Panc1 (cell line): ENCODE measurements at regions not wholly inside any gene's neighbourhood (a gene's known extent, or its start where the extent isn't known, plus 50 kb on each side); places are given as distances from the start of the nearest gene placed in this dataset.

ENCODE experiments used
- ATAC-seq: fragments of 200-7000 bp; cut with Tn5 transposase; 2 replicates; pipeline ENCODE4 v1.9.1; 2020; ENCODE audit warnings: mild to moderate bottlenecking, moderate library complexity
- BruUV-seq: library from RNA; stranded (reverse); fragments of 400-500 nt; replicated peaks from 2 replicates; lab custom pipeline; 2021; lab: Mats Ljungman, UMichigan
- CTCF ChIA-PET: fragments of 300-600 bp; sonication (Branson Sonifier 250); formaldehyde crosslinking; loops from one replicate; lab custom pipeline; 2022; ENCODE audit warnings: antibody characterized with exemption; lab: Charles Lee
- POLR2A ChIA-PET: fragments of 300-600 bp; sonication (Branson Sonifier 250); formaldehyde crosslinking; loops from one replicate; lab custom pipeline; 2022; ENCODE audit warnings: antibody characterized with exemption; lab: Charles Lee
- DNase-seq: peaks from one replicate; pipeline ENCODE4 v3.0.0-alpha.2; 2010; ENCODE audit warnings: low read depth, low spot score
- H3K27ac ChIP-seq: 2 replicates; pipeline ENCODE4 v1.5.1; 2011; ENCODE audit warnings: mild to moderate bottlenecking, low read length, inconsistent platforms
- H3K27me3 ChIP-seq: fragments of 200-500 bp; sonication (Bioruptor generic); 2 replicates; pipeline ENCODE4 v1.6.0; 2014; ENCODE audit warnings: low read length, inconsistent platforms; ENCODE audit not compliant: control insufficient read depth, insufficient read depth
- H3K36me3 ChIP-seq: fragments of 200-500 bp; sonication (Bioruptor generic); 2 replicates; pipeline ENCODE4 v1.5.1; 2014; ENCODE audit warnings: inconsistent platforms, mild to moderate bottlenecking, low read length, moderate library complexity; ENCODE audit not compliant: control insufficient read depth, insufficient read depth
- H3K4me1 ChIP-seq: 2 replicates; pipeline ENCODE4 v1.5.1; 2011; ENCODE audit warnings: inconsistent platforms, mild to moderate bottlenecking, low read length, moderate library complexity; ENCODE audit not compliant: control insufficient read depth, insufficient read depth
- H3K4me3 ChIP-seq, 2 experiments: 2 replicates each; pipeline ENCODE4 v1.5.1; 2011 to 2012; ENCODE audit warnings: low read depth in 2 of 2, low read length in 2 of 2, mild to moderate bottlenecking in 2 of 2, inconsistent platforms in 1 of 2, moderate library complexity in 1 of 2
- H3K9me3 ChIP-seq: fragments of 200-500 bp; sonication (Bioruptor generic); 2 replicates; pipeline ENCODE4 v1.5.1; 2014; ENCODE audit warnings: low read depth, mild to moderate bottlenecking, inconsistent platforms, low read length, moderate library complexity; ENCODE audit not compliant: control insufficient read depth, insufficient read depth
- CTCF ChIP-seq: fragments of 450-650 bp; IDR thresholded peaks from 2 replicates; pipeline ENCODE4 v1.5.1; 2017; ENCODE audit warnings: mild to moderate bottlenecking
- POLR2AphosphoS5 ChIP-seq: IDR thresholded peaks from 2 replicates; pipeline ENCODE4 v1.6.1; 2012; ENCODE audit warnings: mild to moderate bottlenecking, low read depth, low read length, moderate library complexity
- REST ChIP-seq, 2 experiments: IDR thresholded peaks; 2 replicates each; pipeline ENCODE4 v1.6.1; 2011 to 2012; ENCODE audit warnings: low read depth in 2 of 2, control low read depth in 1 of 2, low read length in 1 of 2, mild to moderate bottlenecking in 1 of 2, moderate library complexity in 1 of 2; ENCODE audit not compliant: insufficient read depth in 1 of 2
- SIN3A ChIP-seq: IDR thresholded peaks from 2 replicates; pipeline ENCODE4 v1.6.1; 2012; ENCODE audit warnings: low read depth, mild to moderate bottlenecking, low read length, moderate library complexity, borderline replicate concordance; ENCODE audit not compliant: insufficient read depth
- TCF7L2 ChIP-seq: IDR thresholded peaks from 2 replicates; pipeline ENCODE4 v1.6.1; 2011; ENCODE audit warnings: mild to moderate bottlenecking, low read depth, low read length, inconsistent platforms
- in situ Hi-C: cut with HindIII; loops from 2 replicates; pipeline ENCODE4 v1.10.0; 2016; ENCODE audit warnings: low sequenced_read_pairs, low pct_unique_long_range_greater_than_20kb
- intact Hi-C: fragments of 100-400 bp; cut with micrococcal nuclease; formaldehyde crosslinking; loops from one replicate; pipeline ENCODE4 v1.10.0; 2022; ENCODE audit not compliant: unreplicated experiment

GRCh38 chr2:19178175-19178574, 180.2 kb downstream of the OSR1 start:
- ChIA-PET CTCF (no interaction called here), POLR2A (no interaction called here)
- Histone ChIP-seq H3K27me3 (no peaks in the 10 kb centered on the region), H3K4me1 (no peaks in the 10 kb centered on the region), H3K9me3 (no peaks in the 10 kb centered on the region), H3K4me3 (no peak overlapping the region), H3K27ac (no peak overlapping the region), H3K36me3 (no peaks in the 10 kb centered on the region)
- ATAC-seq = peak; percentile 21; the same call in 1 of the 2 replicates
- no peak for DNase-seq
- in situ Hi-C loops = no loop called here
- no peak for TF ChIP-seq REST (IDR thresholded peaks at IDR 0.05; ENCODE audit: insufficient read depth in 1 of 2, low read depth in 2 of 2, low read length in 1 of 2)
- intact Hi-C loops = no loop called here
- BruUV-seq = no TSS peak

GRCh38 chr2:19176977-19177376, 181.4 kb downstream of the OSR1 start:
- intact Hi-C loops = no loop called here
- DNase-seq = no peak

More at GRCh38 chr2:19176977-19177376, 181.4 kb downstream of the OSR1 start:
- Histone ChIP-seq H3K9me3 (no peaks in the 10 kb centered on the region), H3K4me3 (no peak overlapping the region), H3K4me1 (no peaks in the 10 kb centered on the region), H3K27ac (no peak overlapping the region), H3K36me3 (no peaks in the 10 kb centered on the region), H3K27me3 (no peaks in the 10 kb centered on the region)
- TF ChIP-seq SIN3A (no peak), REST (IDR thresholded peaks at IDR 0.05; ENCODE audit: insufficient read depth in 1 of 2, low read depth in 2 of 2, low read length in 1 of 2) (no peak), TCF7L2 (no peak), POLR2AphosphoS5 (no peak), CTCF (no peak)
- in situ Hi-C loops = no loop called here
- POLR2A ChIA-PET = no interaction called here
- BruUV-seq = no TSS peak
- no peak for ATAC-seq
- CTCF ChIA-PET = no interaction called here
